ENCODE measurements at regions not wholly inside any gene's neighbourhood (a gene's known extent, or its start where the extent isn't known, plus 50 kb on each side); places are given as distances from the start of the nearest gene placed in this dataset.

DNA sequence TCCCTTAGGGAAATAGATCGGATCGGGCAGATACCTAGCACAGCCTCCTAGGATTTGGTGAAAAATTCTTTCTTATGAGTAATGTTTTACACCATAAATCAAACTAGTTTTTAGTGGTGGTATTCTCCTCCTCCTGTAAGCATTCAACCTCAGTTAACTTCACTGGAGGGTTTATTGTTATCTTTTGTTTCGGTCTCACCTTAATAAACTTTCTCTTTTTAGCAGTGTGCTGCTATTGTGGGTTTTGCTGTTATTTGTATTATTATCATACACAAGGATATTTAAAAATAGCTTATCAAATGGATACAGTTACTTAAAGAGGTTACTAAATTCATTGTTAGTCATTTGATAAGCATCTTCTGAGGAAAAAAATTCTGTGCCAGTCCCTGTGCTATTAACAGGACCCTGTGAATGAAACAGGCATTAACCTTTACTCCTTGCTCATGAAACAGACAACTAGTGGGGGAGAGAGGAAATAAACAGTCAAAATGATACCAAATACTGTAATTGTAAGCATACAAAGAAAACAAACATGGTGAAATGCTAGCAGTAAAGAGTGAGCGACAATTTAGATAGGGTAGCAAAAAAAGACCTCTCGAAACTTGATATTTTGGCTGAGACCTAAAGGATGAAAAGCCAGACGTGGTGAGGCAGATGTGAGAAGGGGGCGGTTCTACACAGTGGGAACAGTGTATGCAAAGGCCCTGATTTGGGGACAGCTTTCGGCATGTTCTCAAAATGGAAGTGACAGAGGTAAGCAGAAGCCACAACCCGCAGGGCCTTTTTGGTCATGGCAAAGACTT lies 178.7 kb upstream of the SOX5 start:
- TF ChIP-seq, protein P1, sequence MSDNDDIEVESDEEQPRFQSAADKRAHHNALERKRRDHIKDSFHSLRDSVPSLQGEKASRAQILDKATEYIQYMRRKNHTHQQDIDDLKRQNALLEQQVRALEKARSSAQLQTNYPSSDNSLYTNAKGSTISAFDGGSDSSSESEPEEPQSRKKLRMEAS (IDR thresholded peaks at IDR 0.05), result no peak
- TF ChIP-seq TCF12 (IDR thresholded peaks at IDR 0.05; ENCODE audit: low read depth) (no peak), ZBTB7A (IDR thresholded peaks at IDR 0.05; ENCODE audit: low read depth) (no peak), RAD21 (IDR thresholded peaks at IDR 0.05; ENCODE audit: low read depth) (no peak), NFIC (IDR thresholded peaks at IDR 0.05) (no peak), FOXM1 (IDR thresholded peaks at IDR 0.05; ENCODE audit: borderline replicate concordance, low read depth) (no peak), YY1 (IDR thresholded peaks at IDR 0.05; ENCODE audit: low read depth) (no peak)
- TF ChIP-seq, protein P2, sequence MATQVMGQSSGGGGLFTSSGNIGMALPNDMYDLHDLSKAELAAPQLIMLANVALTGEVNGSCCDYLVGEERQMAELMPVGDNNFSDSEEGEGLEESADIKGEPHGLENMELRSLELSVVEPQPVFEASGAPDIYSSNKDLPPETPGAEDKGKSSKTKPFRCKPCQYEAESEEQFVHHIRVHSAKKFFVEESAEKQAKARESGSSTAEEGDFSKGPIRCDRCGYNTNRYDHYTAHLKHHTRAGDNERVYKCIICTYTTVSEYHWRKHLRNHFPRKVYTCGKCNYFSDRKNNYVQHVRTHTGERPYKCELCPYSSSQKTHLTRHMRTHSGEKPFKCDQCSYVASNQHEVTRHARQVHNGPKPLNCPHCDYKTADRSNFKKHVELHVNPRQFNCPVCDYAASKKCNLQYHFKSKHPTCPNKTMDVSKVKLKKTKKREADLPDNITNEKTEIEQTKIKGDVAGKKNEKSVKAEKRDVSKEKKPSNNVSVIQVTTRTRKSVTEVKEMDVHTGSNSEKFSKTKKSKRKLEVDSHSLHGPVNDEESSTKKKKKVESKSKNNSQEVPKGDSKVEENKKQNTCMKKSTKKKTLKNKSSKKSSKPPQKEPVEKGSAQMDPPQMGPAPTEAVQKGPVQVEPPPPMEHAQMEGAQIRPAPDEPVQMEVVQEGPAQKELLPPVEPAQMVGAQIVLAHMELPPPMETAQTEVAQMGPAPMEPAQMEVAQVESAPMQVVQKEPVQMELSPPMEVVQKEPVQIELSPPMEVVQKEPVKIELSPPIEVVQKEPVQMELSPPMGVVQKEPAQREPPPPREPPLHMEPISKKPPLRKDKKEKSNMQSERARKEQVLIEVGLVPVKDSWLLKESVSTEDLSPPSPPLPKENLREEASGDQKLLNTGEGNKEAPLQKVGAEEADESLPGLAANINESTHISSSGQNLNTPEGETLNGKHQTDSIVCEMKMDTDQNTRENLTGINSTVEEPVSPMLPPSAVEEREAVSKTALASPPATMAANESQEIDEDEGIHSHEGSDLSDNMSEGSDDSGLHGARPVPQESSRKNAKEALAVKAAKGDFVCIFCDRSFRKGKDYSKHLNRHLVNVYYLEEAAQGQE (IDR thresholded peaks at IDR 0.05; ENCODE audit: low read depth), result no peak
- TF ChIP-seq, protein P3, sequence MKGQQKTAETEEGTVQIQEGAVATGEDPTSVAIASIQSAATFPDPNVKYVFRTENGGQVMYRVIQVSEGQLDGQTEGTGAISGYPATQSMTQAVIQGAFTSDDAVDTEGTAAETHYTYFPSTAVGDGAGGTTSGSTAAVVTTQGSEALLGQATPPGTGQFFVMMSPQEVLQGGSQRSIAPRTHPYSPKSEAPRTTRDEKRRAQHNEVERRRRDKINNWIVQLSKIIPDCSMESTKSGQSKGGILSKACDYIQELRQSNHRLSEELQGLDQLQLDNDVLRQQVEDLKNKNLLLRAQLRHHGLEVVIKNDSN (IDR thresholded peaks at IDR 0.05), result no peak

All from Ishikawa (cell line).